ENCODE measurements at regions not wholly inside any gene's neighbourhood (a gene's known extent, or its start where the extent isn't known, plus 50 kb on each side); places are given as distances from the start of the nearest gene placed in this dataset.

- TF ChIP-seq CTCF (IDR thresholded peaks at IDR 0.05): no peak
- no peaks in the 10 kb centered on the region for H3K27me3 ChIP-seq
- no peak for DNase-seq
- H3K4me1 ChIP-seq: peaks cover 0 to 6% (median 1%) of the 10 kb centered on the region in 4 donors
- intact Hi-C loops (cut with DNase I; ENCODE audit: low total_unique reads): no loop called here
- H3K36me3 ChIP-seq: no peaks in the 10 kb centered on the region
- no peak overlapping the region for H3K4me3 ChIP-seq
- H3K9me3 ChIP-seq: no peaks in the 10 kb centered on the region
- H3K27ac ChIP-seq: no peak overlapping the region
These were observed 232.6 kb upstream of the ANKRD55 start for GRCh38 chr5:56465769-56466135.

GRCh38 chr5:56464935-56465768 is 232.0 kb upstream of the ANKRD55 start:
- Histone ChIP-seq H3K27ac (no peak overlapping the region), H3K4me3 (no peak overlapping the region), H3K9me3 (no peaks in the 10 kb centered on the region), H3K4me1 (peaks cover 0 to 12% (median 7%) of the 10 kb centered on the region in 4 donors), H3K27me3 (no peaks in the 10 kb centered on the region), H3K36me3 (no peaks in the 10 kb centered on the region)
- no peak for TF ChIP-seq CTCF (IDR thresholded peaks at IDR 0.05)
- DNase-seq: no peak
- intact Hi-C loops (cut with DNase I; ENCODE audit: low total_unique reads): no loop called here

GRCh38 chr5:56463944-56464571 is 230.9 kb upstream of the ANKRD55 start:
- Histone ChIP-seq H3K27ac (no peak overlapping the region), H3K36me3 (no peaks in the 10 kb centered on the region), H3K9me3 (no peaks in the 10 kb centered on the region), H3K27me3 (no peaks in the 10 kb centered on the region), H3K4me1 (peaks cover 0 to 23% (median 11%) of the 10 kb centered on the region in 4 donors), H3K4me3 (no peak overlapping the region)
- no peak for TF ChIP-seq CTCF (IDR thresholded peaks at IDR 0.05)
- DNase-seq: no peak
- intact Hi-C loops (cut with DNase I; ENCODE audit: low total_unique reads): no loop called here

GRCh38 chr5:56461584-56461983 is 228.5 kb upstream of the ANKRD55 start:
- intact Hi-C loops (cut with DNase I; ENCODE audit: low total_unique reads): no loop called here
- Histone ChIP-seq H3K27me3 (no peaks in the 10 kb centered on the region), H3K9me3 (no peaks in the 10 kb centered on the region), H3K4me3 (no peak overlapping the region), H3K4me1 (peaks cover 0 to 43% (median 22%) of the 10 kb centered on the region in 4 donors), H3K27ac (no peak overlapping the region), H3K36me3 (no peaks in the 10 kb centered on the region)
- DNase-seq: no peak
- no peak for TF ChIP-seq CTCF (IDR thresholded peaks at IDR 0.05)

- no peak overlapping the region for H3K4me3 ChIP-seq
- peaks cover 0 to 43% (median 22%) of the 10 kb centered on the region in 4 donors for H3K4me1 ChIP-seq
- H3K36me3 ChIP-seq: no peaks in the 10 kb centered on the region
- H3K27me3 ChIP-seq: no peaks in the 10 kb centered on the region
- H3K9me3 ChIP-seq: no peaks in the 10 kb centered on the region
- TF ChIP-seq CTCF (IDR thresholded peaks at IDR 0.05): no peak
- intact Hi-C loops (cut with DNase I; ENCODE audit: low total_unique reads): no loop called here
- DNase-seq: no peak
- H3K27ac ChIP-seq: peak overlapping the region in 1 of 2 donors; percentile 18
These were observed 227.6 kb upstream of the ANKRD55 start for GRCh38 chr5:56460681-56461191.

All from tibial artery (tissue), 4 donors.